ENCODE measurements at regions not wholly inside any gene's neighbourhood (a gene's known extent, or its start where the extent isn't known, plus 50 kb on each side); places are given as distances from the start of the nearest gene placed in this dataset.

GRCh38 chr10:10849306-10849705 lies 168.4 kb upstream of the CELF2 start:
- no peak for ATAC-seq
- Mint-ChIP-seq H3K4me1 (no peaks in the 10 kb centered on the region), H3K9me3 (peaks cover 0 to 1% (median 0%) of the 10 kb centered on the region in 9 donors), H3K27me3 (peaks cover 5 to 65% (median 30%) of the 10 kb centered on the region in 5 donors), H3K4me3 (no peak overlapping the region), H3K27ac (no peak overlapping the region), H3K36me3 (no peaks in the 10 kb centered on the region)
- POLR2A ChIA-PET = no interaction called here
- DNase-seq = no peak

- DNase-seq (no peak), ATAC-seq (no peak)
- POLR2A ChIA-PET = no interaction called here
- Mint-ChIP-seq H3K9me3 (peaks cover 0 to 1% (median 0%) of the 10 kb centered on the region in 9 donors), H3K4me3 (no peak overlapping the region), H3K27ac (no peak overlapping the region), H3K4me1 (no peaks in the 10 kb centered on the region), H3K36me3 (no peaks in the 10 kb centered on the region), H3K27me3 (peaks cover 5 to 66% (median 26%) of the 10 kb centered on the region in 5 donors)
These were observed 167.5 kb upstream of the CELF2 start for GRCh38 chr10:10850214-10850613.

GRCh38 chr10:10852464-10852863 lies 165.2 kb upstream of the CELF2 start:
- ATAC-seq = no peak
- H3K36me3 Mint-ChIP-seq = no peaks in the 10 kb centered on the region

GRCh38 chr10:10853954-10854353 lies 163.7 kb upstream of the CELF2 start:
- H3K4me3 Mint-ChIP-seq = no peak overlapping the region
- H3K27ac Mint-ChIP-seq = no peak overlapping the region
- H3K4me1 Mint-ChIP-seq = no peaks in the 10 kb centered on the region
- H3K27me3 Mint-ChIP-seq = peaks cover 5 to 53% (median 14%) of the 10 kb centered on the region in 5 donors
- peaks cover 0 to 1% (median 0%) of the 10 kb centered on the region in 9 donors for H3K9me3 Mint-ChIP-seq
- ATAC-seq = no peak
- H3K36me3 Mint-ChIP-seq = no peaks in the 10 kb centered on the region
- POLR2A ChIA-PET = no interaction called here
- no peak for DNase-seq

More at GRCh38 chr10:10852464-10852863, 165.2 kb upstream of the CELF2 start:
- Mint-ChIP-seq H3K4me1 (no peaks in the 10 kb centered on the region), H3K27me3 (peaks cover 5 to 66% (median 18%) of the 10 kb centered on the region in 5 donors), H3K27ac (no peak overlapping the region), H3K9me3 (peaks cover 0 to 1% (median 0%) of the 10 kb centered on the region in 9 donors), H3K4me3 (no peak overlapping the region)
- no peak for DNase-seq
- POLR2A ChIA-PET = no interaction called here

GRCh38 chr10:10854725-10855124 lies 162.9 kb upstream of the CELF2 start:
- Mint-ChIP-seq H3K4me3 (no peak overlapping the region), H3K36me3 (no peaks in the 10 kb centered on the region), H3K4me1 (no peaks in the 10 kb centered on the region), H3K9me3 (peaks cover 0 to 1% (median 0%) of the 10 kb centered on the region in 9 donors), H3K27ac (no peak overlapping the region), H3K27me3 (peaks cover 3 to 45% (median 11%) of the 10 kb centered on the region in 5 donors)
- ATAC-seq = no peak
- no peak for DNase-seq
- POLR2A ChIA-PET = no interaction called here

- no peak overlapping the region for H3K27ac Mint-ChIP-seq
- H3K9me3 Mint-ChIP-seq = peaks cover 0 to 1% (median 0%) of the 10 kb centered on the region in 9 donors
- peaks cover 2 to 41% (median 11%) of the 10 kb centered on the region in 5 donors for H3K27me3 Mint-ChIP-seq
- no peak for DNase-seq
- H3K4me3 Mint-ChIP-seq = no peak overlapping the region
- no peaks in the 10 kb centered on the region for H3K4me1 Mint-ChIP-seq
- ATAC-seq = no peak
- POLR2A ChIA-PET = no interaction called here
- no peaks in the 10 kb centered on the region for H3K36me3 Mint-ChIP-seq
These were observed 162.5 kb upstream of the CELF2 start for GRCh38 chr10:10855151-10855581.

GRCh38 chr10:10860455-10860976 lies 157.2 kb upstream of the CELF2 start:
- H3K27ac Mint-ChIP-seq = no peak overlapping the region
- no peak for ATAC-seq
- POLR2A ChIA-PET = no interaction called here
- no peak for DNase-seq
- H3K9me3 Mint-ChIP-seq = no peaks in the 10 kb centered on the region
- H3K36me3 Mint-ChIP-seq = no peaks in the 10 kb centered on the region
- no peaks in the 10 kb centered on the region for H3K27me3 Mint-ChIP-seq
- no peaks in the 10 kb centered on the region for H3K4me1 Mint-ChIP-seq
- no peak overlapping the region for H3K4me3 Mint-ChIP-seq

- peaks cover 0 to 3% (median 0%) of the 10 kb centered on the region in 9 donors for H3K9me3 Mint-ChIP-seq
- ATAC-seq (no peak), DNase-seq (no peak)
- no peak overlapping the region for H3K4me3 Mint-ChIP-seq
- POLR2A ChIA-PET = no interaction called here
- H3K27ac Mint-ChIP-seq = no peak overlapping the region
- no peaks in the 10 kb centered on the region for H3K4me1 Mint-ChIP-seq
- peaks cover 0 to 5% (median 0%) of the 10 kb centered on the region in 5 donors for H3K27me3 Mint-ChIP-seq
- H3K36me3 Mint-ChIP-seq = no peaks in the 10 kb centered on the region
These were observed 152.4 kb upstream of the CELF2 start for GRCh38 chr10:10865303-10865702.

- no peak overlapping the region for H3K27ac Mint-ChIP-seq
- no peaks in the 10 kb centered on the region for H3K36me3 Mint-ChIP-seq
- POLR2A ChIA-PET = no interaction called here
- H3K27me3 Mint-ChIP-seq = peaks cover 4 to 6% (median 5%) of the 10 kb centered on the region in 5 donors
- peaks cover 0 to 3% (median 0%) of the 10 kb centered on the region in 9 donors for H3K9me3 Mint-ChIP-seq
- DNase-seq (no peak), ATAC-seq (no peak)
- no peak overlapping the region for H3K4me3 Mint-ChIP-seq
- H3K4me1 Mint-ChIP-seq = no peaks in the 10 kb centered on the region
These were observed 151.8 kb upstream of the CELF2 start for GRCh38 chr10:10865913-10866312.

- Mint-ChIP-seq H3K9me3 (peaks cover 0 to 3% (median 0%) of the 10 kb centered on the region in 9 donors), H3K4me1 (no peaks in the 10 kb centered on the region), H3K36me3 (no peaks in the 10 kb centered on the region), H3K27ac (no peak overlapping the region), H3K27me3 (peaks cover 9 to 39% (median 16%) of the 10 kb centered on the region in 5 donors), H3K4me3 (no peak overlapping the region)
- no peak for ATAC-seq
- POLR2A ChIA-PET = no interaction called here
- no peak for DNase-seq
These were observed 148.1 kb upstream of the CELF2 start for GRCh38 chr10:10869592-10869991.

- no peak for DNase-seq
- no peaks in the 10 kb centered on the region for H3K4me1 Mint-ChIP-seq
- peaks cover 9 to 39% (median 16%) of the 10 kb centered on the region in 5 donors for H3K27me3 Mint-ChIP-seq
- peak overlapping the region in 1 of 10 donors; percentile 58 for H3K27ac Mint-ChIP-seq
- POLR2A ChIA-PET = no interaction called here
- peaks cover 0 to 3% (median 0%) of the 10 kb centered on the region in 9 donors for H3K9me3 Mint-ChIP-seq
- H3K4me3 Mint-ChIP-seq = no peak overlapping the region
- no peak for ATAC-seq
- no peaks in the 10 kb centered on the region for H3K36me3 Mint-ChIP-seq
These were observed 147.0 kb upstream of the CELF2 start for GRCh38 chr10:10870523-10871241.

- Mint-ChIP-seq H3K27me3 (peaks cover 9 to 43% (median 16%) of the 10 kb centered on the region in 5 donors), H3K36me3 (no peaks in the 10 kb centered on the region), H3K4me3 (no peak overlapping the region), H3K9me3 (peaks cover 0 to 3% (median 0%) of the 10 kb centered on the region in 9 donors), H3K4me1 (no peaks in the 10 kb centered on the region), H3K27ac (no peak overlapping the region)
- ATAC-seq (no peak), DNase-seq (no peak)
- POLR2A ChIA-PET = no interaction called here
These were observed 146.3 kb upstream of the CELF2 start for GRCh38 chr10:10871352-10871751.

GRCh38 chr10:10872035-10872673 lies 145.5 kb upstream of the CELF2 start:
- Mint-ChIP-seq H3K36me3 (no peaks in the 10 kb centered on the region), H3K9me3 (peaks cover 0 to 3% (median 0%) of the 10 kb centered on the region in 9 donors), H3K4me3 (no peak overlapping the region), H3K27me3 (peaks cover 9 to 51% (median 16%) of the 10 kb centered on the region in 5 donors), H3K27ac (no peak overlapping the region), H3K4me1 (no peaks in the 10 kb centered on the region)
- no peak for ATAC-seq
- POLR2A ChIA-PET = no interaction called here
- DNase-seq = no peak

All from naive thymus-derived CD8-positive, alpha-beta T cell (primary cell).